ACC112 (cell line): ENCODE measurements at regions not wholly inside any gene's neighbourhood (a gene's known extent, or its start where the extent isn't known, plus 50 kb on each side); places are given as distances from the start of the nearest gene placed in this dataset.

Experiments used
- H2AFZ ChIP-seq: fragments of 200-600 bp; sonication (generic); one replicate; pipeline ENCODE4 v1.6.0; 2017; ENCODE audit warnings: antibody characterized with exemption, low read length; ENCODE audit not compliant: unreplicated experiment
- H3K27ac ChIP-seq: fragments of 200-600 bp; sonication (generic); 2 replicates; pipeline ENCODE4 v1.5.1; 2014; ENCODE audit warnings: low read depth, mild to moderate bottlenecking, antibody characterized with exemption, low read length, moderate library complexity
- H3K27me3 ChIP-seq: fragments of 200-600 bp; sonication (generic); 2 replicates; pipeline ENCODE4 v1.6.1; 2014; ENCODE audit warnings: mild to moderate bottlenecking, antibody characterized with exemption, low read length, moderate library complexity, mixed read lengths; ENCODE audit not compliant: insufficient read depth
- H3K36me3 ChIP-seq: fragments of 200-600 bp; sonication (generic); 2 replicates; pipeline ENCODE4 v1.6.1; 2016; ENCODE audit warnings: mild to moderate bottlenecking, antibody characterized with exemption, low read length, moderate library complexity, mixed read lengths; ENCODE audit not compliant: insufficient read depth
- H3K4me1 ChIP-seq: fragments of 200-600 bp; sonication (generic); one replicate; pipeline ENCODE4 v1.6.1; 2016; ENCODE audit warnings: low read length, mixed read lengths; ENCODE audit not compliant: insufficient read depth, unreplicated experiment, control insufficient read depth
- H3K4me3 ChIP-seq: fragments of 200-600 bp; sonication (generic); 2 replicates; pipeline ENCODE4 v1.5.1; 2014; ENCODE audit warnings: mild to moderate bottlenecking, low read depth, low read length
- H3K79me2 ChIP-seq: fragments of 200-600 bp; sonication (generic); one replicate; pipeline ENCODE4 v1.6.0; 2016; ENCODE audit warnings: low read length; ENCODE audit not compliant: control insufficient read depth, unreplicated experiment, insufficient read depth

DNA sequence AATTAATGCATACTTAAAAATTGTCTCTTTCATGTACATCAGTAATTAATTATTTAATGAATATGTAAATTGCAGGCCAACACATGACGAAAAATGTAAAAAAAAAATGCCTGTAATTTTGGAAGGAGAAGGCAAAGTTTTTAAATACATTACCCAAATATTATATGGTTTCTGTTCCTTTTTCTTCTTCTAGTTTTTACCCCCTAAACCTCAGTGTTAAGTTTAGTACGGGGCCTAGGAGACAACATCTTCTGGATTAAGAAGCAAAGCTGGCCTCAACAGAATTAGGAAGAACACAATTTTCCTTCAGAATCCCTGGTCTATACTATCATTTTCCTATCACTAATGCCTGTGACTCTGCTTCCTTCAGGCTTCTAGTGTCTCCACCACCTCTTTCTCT, 459.3 kb upstream of the NRP1 start:
- no peak overlapping the region for H2AFZ ChIP-seq
- H3K4me1 ChIP-seq: no peaks in the 10 kb centered on the region
- H3K27me3 ChIP-seq: no peaks in the 10 kb centered on the region
- no peaks in the 10 kb centered on the region for H3K79me2 ChIP-seq
- H3K4me3 ChIP-seq: no peak overlapping the region
- H3K27ac ChIP-seq: no peak overlapping the region
- H3K36me3 ChIP-seq: no peaks in the 10 kb centered on the region

DNA sequence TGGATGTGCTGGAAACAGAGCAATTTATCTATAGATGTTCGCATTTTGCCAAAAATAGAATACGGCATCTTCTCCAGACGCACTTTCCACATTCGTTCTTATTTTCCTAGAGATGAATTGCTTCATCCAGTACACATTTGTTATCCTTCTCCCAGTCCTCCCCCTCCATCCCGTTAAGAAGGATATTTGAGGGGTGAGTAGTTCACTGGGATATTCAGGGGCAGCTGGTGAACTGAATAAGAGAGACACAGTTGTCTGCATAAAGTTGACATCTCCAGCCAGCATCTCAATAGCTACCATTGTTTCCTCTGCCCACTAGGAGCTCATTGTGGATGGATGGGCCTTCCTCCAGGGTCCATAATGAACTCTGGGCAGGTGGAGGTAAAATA, 456.8 kb upstream of the NRP1 start:
- Histone ChIP-seq H2AFZ (no peak overlapping the region), H3K79me2 (no peaks in the 10 kb centered on the region), H3K4me3 (no peak overlapping the region), H3K36me3 (no peaks in the 10 kb centered on the region), H3K27ac (no peak overlapping the region), H3K4me1 (no peaks in the 10 kb centered on the region), H3K27me3 (no peaks in the 10 kb centered on the region)

DNA sequence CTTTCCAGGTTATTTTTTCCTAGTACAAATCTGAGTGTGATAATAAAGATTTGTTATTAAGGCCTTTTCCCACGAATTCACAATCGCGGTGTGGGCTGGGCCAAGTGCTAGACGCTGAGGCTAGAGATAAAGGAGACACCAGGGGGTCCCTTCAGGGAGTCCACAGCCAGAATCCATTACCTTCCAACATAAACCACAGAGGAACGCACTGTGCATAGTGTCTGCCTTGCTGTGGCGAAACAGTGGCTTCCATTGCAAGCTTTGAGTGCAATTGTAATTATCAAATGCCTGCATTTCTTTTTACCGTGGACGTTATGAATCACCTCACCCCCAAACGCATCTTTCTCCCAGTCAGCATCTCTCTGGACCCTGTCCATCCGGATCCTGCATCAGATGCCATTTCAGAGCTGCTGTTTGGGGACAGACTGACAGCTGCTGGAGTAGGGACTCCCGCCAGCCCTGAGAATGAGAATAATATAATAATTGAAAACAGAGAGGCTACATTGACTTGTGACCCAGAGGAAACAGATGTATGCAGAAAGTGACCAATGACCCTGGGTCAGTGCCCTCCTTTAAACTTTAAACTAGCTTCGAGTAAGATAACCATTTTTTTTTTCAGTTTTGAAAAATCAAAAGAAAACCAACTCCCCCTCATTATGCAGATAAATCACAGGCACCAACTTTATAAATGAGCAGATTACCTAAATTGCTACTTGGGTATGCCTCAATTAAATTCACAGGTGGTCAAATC, 456.2 kb upstream of the NRP1 start:
- no peak overlapping the region for H3K27ac ChIP-seq
- no peaks in the 10 kb centered on the region for H3K36me3 ChIP-seq
- no peaks in the 10 kb centered on the region for H3K79me2 ChIP-seq
- H3K4me1 ChIP-seq: no peaks in the 10 kb centered on the region
- peak overlapping the region; percentile 50 for H2AFZ ChIP-seq
- H3K4me3 ChIP-seq: no peak overlapping the region
- no peaks in the 10 kb centered on the region for H3K27me3 ChIP-seq

DNA sequence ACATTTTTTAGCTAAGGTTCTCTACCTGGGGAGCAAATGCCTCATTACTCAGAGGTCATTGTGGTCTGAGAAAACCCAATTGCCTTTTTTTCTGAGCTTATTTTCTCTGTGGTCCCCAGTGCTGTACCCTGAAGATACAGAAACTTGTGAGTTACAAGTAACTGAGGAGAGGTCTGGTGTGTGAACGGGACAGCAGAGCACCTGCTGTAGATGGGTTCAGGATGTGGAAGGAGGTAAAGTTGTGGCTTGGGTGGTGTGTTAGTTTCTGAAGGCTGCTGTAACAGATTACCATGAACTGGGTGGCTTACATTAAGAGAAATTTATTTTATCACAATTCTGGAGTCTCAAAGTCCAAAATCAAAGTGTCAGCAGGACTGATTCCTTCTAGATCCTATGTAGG, 449.1 kb upstream of the NRP1 start:
- no peak overlapping the region for H3K4me3 ChIP-seq
- no peaks in the 10 kb centered on the region for H3K36me3 ChIP-seq

DNA sequence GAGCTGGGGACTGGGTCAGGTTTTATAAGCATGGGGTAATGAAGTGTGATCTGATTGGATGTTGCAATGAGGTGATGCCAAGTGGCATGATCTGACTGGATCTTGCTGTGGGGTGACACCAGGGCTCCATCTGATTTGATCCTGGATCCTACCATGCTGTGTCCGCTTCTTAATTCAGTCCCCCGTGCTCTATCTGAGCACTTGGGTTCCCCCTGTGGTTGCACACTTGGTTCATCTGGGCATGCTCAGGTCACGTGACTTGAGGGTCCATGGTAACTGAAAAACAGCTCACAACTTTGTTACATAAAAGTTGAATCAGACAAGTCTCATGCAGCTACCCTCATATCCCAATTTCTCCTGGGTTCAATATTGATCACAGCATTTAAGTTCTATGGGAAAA, 448.6 kb upstream of the NRP1 start:
- H3K79me2 ChIP-seq: no peaks in the 10 kb centered on the region
- no peaks in the 10 kb centered on the region for H3K27me3 ChIP-seq
- no peaks in the 10 kb centered on the region for H3K36me3 ChIP-seq
- H2AFZ ChIP-seq: no peak overlapping the region
- H3K4me1 ChIP-seq: no peaks in the 10 kb centered on the region
- no peak overlapping the region for H3K4me3 ChIP-seq
- no peak overlapping the region for H3K27ac ChIP-seq

More for the DNA sequence above, 449.1 kb upstream of the NRP1 start:
- no peak overlapping the region for H2AFZ ChIP-seq
- H3K79me2 ChIP-seq: no peaks in the 10 kb centered on the region
- H3K27me3 ChIP-seq: no peaks in the 10 kb centered on the region
- no peaks in the 10 kb centered on the region for H3K4me1 ChIP-seq
- H3K27ac ChIP-seq: no peak overlapping the region

DNA sequence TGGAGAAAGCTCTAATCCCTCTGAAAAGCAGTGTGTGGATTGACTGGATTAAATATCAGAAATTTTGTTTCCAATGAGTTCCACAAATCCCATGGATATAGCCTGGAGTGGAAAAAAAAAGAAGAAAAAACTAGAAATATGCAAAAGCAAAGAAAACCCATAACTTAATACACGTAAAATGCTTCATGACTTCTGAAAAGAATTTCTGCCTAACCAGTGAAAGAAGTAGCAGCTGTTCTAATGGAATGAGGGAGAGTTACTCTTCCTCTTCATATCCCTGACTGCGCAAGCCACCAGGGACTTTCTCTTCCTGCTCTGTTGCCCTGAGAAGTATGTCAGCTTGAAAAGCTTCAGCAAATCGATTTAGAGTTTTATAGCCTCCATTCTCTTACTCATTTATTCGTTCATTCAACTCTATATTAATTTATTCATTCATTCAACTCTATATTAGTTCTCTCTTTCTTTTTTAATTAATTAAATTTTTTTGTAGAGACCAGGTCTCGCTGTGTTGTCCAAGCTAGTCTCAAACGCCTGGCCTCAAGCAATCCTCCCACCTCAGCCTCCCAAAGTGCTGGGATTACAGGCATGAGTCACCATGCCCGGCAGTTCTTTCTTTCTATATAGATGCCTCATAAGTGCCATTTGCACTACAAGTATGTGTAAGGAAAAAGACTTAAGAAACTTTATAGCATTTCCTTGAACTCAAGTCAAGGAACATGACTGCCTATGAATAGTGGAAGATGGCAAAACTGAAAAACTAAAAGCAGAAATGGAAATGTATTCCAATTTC, 447.3 kb upstream of the NRP1 start:
- H3K27me3 ChIP-seq: no peaks in the 10 kb centered on the region

DNA sequence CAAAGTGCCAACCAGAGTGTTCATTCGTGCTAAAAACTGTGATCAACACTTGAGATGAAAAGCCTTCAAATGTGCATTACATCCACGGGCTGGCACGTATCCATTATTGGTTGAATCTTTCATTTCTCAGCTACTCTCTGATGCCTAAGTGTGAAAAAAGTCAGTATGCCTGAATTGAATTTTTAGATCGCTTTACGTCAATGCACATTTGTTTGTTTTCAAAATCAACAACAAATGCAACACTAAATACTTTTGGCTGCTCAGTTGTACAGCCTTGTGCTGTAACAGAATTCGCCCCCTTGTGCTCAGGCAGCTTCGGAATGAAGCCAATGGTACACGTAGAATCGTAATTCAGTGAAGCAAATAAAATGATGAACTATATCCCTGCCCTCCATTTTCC, 446.5 kb upstream of the NRP1 start:
- no peaks in the 10 kb centered on the region for H3K4me1 ChIP-seq
- no peaks in the 10 kb centered on the region for H3K79me2 ChIP-seq
- H3K36me3 ChIP-seq: no peaks in the 10 kb centered on the region
- no peak overlapping the region for H2AFZ ChIP-seq
- no peak overlapping the region for H3K27ac ChIP-seq
- H3K4me3 ChIP-seq: no peak overlapping the region
- no peaks in the 10 kb centered on the region for H3K27me3 ChIP-seq

More for the DNA sequence above, 447.3 kb upstream of the NRP1 start:
- Histone ChIP-seq H3K79me2 (no peaks in the 10 kb centered on the region), H3K4me1 (no peaks in the 10 kb centered on the region), H3K36me3 (no peaks in the 10 kb centered on the region), H3K4me3 (no peak overlapping the region), H3K27ac (no peak overlapping the region), H2AFZ (no peak overlapping the region)

DNA sequence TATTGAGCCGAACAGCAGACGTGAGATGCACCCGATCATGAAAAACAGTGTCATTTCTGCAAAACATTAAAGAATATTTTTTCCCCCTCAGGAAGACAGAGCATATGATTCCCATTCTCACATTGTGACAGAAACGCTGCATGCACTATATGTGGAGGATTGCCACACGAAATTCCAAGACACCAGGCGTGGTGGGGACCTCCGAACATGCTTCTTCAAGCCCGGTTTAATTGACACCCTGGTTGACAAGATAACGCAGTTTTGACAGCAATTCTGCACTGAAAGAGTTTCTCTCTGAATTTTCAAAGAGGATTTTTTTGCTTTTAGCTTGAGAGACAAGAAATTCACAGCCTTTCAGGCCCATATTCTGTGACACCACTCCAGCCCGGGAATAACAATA, 442.8 kb upstream of the NRP1 start:
- Histone ChIP-seq H3K36me3 (no peaks in the 10 kb centered on the region), H3K4me3 (no peak overlapping the region), H2AFZ (no peak overlapping the region), H3K4me1 (no peaks in the 10 kb centered on the region), H3K27me3 (no peaks in the 10 kb centered on the region), H3K27ac (no peak overlapping the region), H3K79me2 (no peaks in the 10 kb centered on the region)

DNA sequence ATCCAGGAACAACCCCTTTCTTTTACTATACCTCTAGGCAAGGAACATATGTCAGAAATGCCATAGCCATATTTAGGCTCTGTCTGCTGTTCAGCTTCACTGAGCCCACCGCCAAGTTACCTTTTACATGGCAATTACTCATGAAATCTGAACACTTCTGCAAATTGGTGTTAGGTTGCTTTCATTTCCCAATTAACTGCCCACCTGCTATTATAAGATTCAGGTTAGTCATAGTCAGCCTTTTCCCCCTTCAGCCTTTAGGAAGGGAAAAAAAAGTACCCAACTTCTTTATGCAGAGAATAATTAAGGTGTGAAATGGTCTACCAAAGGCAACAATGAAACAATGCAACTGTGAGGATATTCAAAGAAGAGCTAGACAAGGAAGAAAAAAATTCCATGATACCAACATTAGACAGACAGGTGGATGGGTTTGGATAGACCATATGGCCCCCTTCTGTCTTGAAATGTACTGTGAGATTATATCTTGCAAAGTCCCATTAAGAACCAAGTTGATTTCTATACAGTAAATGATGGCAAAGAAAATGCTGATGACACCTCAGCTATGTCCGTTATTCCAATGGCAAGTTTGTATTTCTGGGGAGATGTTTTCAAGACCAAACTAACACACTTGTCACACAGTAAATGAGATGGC, 442.1 kb upstream of the NRP1 start:
- Histone ChIP-seq H3K4me1 (no peaks in the 10 kb centered on the region), H3K27ac (no peak overlapping the region), H3K4me3 (no peak overlapping the region), H3K79me2 (no peaks in the 10 kb centered on the region), H3K27me3 (no peaks in the 10 kb centered on the region), H2AFZ (no peak overlapping the region), H3K36me3 (no peaks in the 10 kb centered on the region)

DNA sequence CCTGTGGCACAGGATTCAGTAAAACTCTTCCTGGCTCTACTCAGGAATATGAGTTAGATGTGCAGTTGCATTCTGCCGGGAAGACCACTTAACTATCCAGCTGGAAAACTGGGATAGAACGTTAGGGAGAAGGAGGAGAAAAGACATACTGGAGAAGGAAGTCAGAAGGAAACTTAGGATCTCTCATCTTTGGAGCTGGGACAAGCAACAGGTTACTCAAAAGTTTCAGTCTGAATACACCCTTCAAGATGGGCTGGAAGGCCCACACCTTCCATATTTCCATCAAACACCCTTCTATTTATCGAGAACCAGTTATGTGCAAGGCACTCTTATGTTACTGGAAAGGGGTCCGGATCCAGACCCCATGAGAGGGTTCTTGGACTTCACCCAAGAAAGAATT, 440.4 kb upstream of the NRP1 start:
- H3K36me3 ChIP-seq: no peaks in the 10 kb centered on the region
- H3K27ac ChIP-seq: no peak overlapping the region
- H2AFZ ChIP-seq: no peak overlapping the region
- no peak overlapping the region for H3K4me3 ChIP-seq
- no peaks in the 10 kb centered on the region for H3K79me2 ChIP-seq
- H3K27me3 ChIP-seq: no peaks in the 10 kb centered on the region
- H3K4me1 ChIP-seq: no peaks in the 10 kb centered on the region
